NB4 (cell line): ENCODE measurements at regions not wholly inside any gene's neighbourhood (a gene's known extent, or its start where the extent isn't known, plus 50 kb on each side); places are given as distances from the start of the nearest gene placed in this dataset.
A peak's percentile ranks its signal among the peaks of the same experiment; 100 is the strongest.
"Not testable (repeated sequence)": the region's sequence is repeated elsewhere in the genome, so short reads cannot be mapped to it uniquely, and the experiment has no call there.

Source experiments
- DNase-seq: peaks from one replicate; pipeline ENCODE4 v3.0.0; 2010; ENCODE audit warnings: low read depth
- H3K4me3 ChIP-seq: one replicate; pipeline ENCODE4 v1.5.1; 2011; ENCODE audit warnings: mild to moderate bottlenecking, low read depth, low read length, moderate library complexity
- MYC ChIP-seq: IDR thresholded peaks from 2 replicates; pipeline ENCODE4 v1.6.1; 2011; ENCODE audit warnings: low read depth, low read length
- POLR2A ChIP-seq: IDR thresholded peaks from 2 replicates; pipeline ENCODE4 v1.6.1; 2011; ENCODE audit warnings: mild to moderate bottlenecking; ENCODE audit not compliant: insufficient read length; ENCODE audit errors: extremely low read depth
- TF ChIP-seq, protein P1 (sequence below): IDR thresholded peaks from one replicate; pipeline ENCODE4 v1.5.1; 2012; ENCODE audit warnings: low read depth, low read length
- TF ChIP-seq, protein P2 (sequence below): IDR thresholded peaks from 2 replicates; pipeline ENCODE4 v1.6.1; 2011; ENCODE audit warnings: low read depth, low read length

DNA sequence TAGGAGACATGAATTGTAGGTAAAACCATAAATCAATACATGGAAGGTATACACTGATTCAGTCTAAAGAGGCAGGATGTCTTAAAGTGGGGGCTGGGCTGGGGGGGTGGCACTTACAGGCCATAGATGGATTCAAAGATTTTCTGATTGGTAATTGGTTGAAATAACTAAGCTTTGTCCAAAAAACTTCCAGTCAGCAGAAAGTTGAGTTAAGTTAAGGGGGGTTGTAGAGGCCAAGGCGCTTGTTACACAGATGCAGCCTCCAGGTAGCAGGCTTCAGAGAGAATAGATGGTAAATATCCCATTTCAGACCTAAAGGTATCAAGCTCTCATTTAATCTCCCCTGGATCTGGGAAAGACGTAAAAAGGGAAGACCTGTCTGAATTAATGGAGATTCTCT, 233.6 kb upstream of the NRXN1 start:
- DNase-seq = no peak
- H3K4me3 ChIP-seq = no peak overlapping the region
- TF ChIP-seq, protein P1, sequence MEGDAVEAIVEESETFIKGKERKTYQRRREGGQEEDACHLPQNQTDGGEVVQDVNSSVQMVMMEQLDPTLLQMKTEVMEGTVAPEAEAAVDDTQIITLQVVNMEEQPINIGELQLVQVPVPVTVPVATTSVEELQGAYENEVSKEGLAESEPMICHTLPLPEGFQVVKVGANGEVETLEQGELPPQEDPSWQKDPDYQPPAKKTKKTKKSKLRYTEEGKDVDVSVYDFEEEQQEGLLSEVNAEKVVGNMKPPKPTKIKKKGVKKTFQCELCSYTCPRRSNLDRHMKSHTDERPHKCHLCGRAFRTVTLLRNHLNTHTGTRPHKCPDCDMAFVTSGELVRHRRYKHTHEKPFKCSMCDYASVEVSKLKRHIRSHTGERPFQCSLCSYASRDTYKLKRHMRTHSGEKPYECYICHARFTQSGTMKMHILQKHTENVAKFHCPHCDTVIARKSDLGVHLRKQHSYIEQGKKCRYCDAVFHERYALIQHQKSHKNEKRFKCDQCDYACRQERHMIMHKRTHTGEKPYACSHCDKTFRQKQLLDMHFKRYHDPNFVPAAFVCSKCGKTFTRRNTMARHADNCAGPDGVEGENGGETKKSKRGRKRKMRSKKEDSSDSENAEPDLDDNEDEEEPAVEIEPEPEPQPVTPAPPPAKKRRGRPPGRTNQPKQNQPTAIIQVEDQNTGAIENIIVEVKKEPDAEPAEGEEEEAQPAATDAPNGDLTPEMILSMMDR = no peak
- TF ChIP-seq, protein P2, sequence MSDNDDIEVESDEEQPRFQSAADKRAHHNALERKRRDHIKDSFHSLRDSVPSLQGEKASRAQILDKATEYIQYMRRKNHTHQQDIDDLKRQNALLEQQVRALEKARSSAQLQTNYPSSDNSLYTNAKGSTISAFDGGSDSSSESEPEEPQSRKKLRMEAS = no peak
- no peak for TF ChIP-seq POLR2A
- TF ChIP-seq MYC = no peak

DNA sequence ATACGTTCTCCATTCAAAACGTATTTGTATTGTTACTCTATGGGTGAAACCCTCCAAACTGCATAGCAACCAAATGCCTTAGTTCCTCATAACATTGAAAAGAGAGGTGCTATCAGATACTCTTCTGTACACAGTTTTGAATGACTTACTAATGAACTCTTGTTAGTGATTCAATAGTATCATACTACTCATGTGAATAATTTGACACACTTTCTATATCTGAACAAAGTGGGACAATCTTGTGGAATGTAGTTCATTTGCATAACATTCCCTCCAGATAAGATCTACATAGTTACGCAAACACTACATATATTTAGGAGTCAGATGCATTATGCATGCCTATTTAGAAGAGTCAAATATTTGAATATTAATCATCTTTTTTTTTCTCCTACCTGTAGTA, 232.0 kb upstream of the NRXN1 start:
- TF ChIP-seq, protein P2 = no peak
- TF ChIP-seq MYC = no peak
- TF ChIP-seq, protein P1 = no peak
- TF ChIP-seq POLR2A = no peak
- no peak for DNase-seq
- H3K4me3 ChIP-seq = no peak overlapping the region

- not testable (repeated sequence) for DNase-seq
Observed at GRCh38 chr2:51263101-51263500, 231.2 kb upstream of the NRXN1 start.

DNA sequence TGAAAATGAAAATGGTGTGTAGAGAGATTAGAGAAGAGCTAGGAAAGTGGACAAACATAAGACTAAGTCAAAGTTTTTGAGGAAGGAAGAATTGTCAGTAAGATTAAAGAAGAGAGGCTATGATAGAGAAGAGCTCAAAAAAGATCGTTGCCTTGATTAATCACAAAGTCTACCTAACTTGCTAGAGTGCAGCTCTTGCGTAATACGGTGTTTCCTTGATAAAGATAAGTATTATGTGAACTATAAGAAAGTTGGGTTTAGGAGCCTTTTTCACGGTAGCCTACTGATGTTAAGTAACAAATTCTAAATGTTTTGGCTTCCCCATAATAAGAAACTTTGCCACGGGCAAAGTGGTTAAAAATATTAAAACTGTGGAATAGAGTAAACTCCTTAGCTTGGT, 226.4 kb upstream of the NRXN1 start:
- H3K4me3 ChIP-seq = no peak overlapping the region
- TF ChIP-seq, protein P1 = no peak
- TF ChIP-seq MYC (no peak), POLR2A (no peak)
- TF ChIP-seq, protein P2 = no peak
- DNase-seq = peak; percentile 13

More at GRCh38 chr2:51263101-51263500, 231.2 kb upstream of the NRXN1 start:
- not testable (repeated sequence) for H3K4me3 ChIP-seq

GRCh38 chr2:51256736-51257135, 224.8 kb upstream of the NRXN1 start:
- TF ChIP-seq, protein P1 = no peak
- TF ChIP-seq POLR2A = no peak
- no peak for TF ChIP-seq MYC
- DNase-seq = no peak

DNA sequence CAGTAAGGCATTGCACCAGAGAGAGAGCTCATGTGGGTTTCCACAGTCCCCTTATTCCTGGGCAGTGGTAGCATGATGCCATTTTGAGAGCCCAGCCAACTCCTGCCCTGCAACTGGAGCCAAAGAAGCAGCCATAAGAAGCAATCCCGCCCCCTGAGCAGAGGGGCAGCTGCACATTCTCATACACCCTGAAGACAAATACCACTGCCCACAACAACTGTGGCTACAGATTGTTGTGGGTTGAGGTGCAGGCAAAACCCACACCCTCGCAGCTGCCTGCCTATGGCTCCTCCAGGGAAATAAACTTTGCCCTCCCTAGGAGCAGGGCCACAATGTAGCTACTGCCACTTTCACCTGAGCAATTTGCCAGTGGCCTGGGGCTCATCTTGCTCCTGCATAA, 219.4 kb upstream of the NRXN1 start:
- no peak for DNase-seq
- TF ChIP-seq, protein P2 = no peak
- TF ChIP-seq MYC = no peak
- TF ChIP-seq, protein P1 = no peak
- no peak for TF ChIP-seq POLR2A
- H3K4me3 ChIP-seq = no peak overlapping the region

More at GRCh38 chr2:51256736-51257135, 224.8 kb upstream of the NRXN1 start:
- H3K4me3 ChIP-seq = no peak overlapping the region
